Kidney epithelial cell (primary cell): ENCODE measurements at regions not wholly inside any gene's neighbourhood (a gene's known extent, or its start where the extent isn't known, plus 50 kb on each side); places are given as distances from the start of the nearest gene placed in this dataset.

ENCODE experiments used
- DNase-seq: peaks from one replicate; pipeline ENCODE4 v3.0.0-alpha.2; 2010; ENCODE audit warnings: low read depth
- H3K27me3 ChIP-seq: 2 replicates; pipeline ENCODE4 v1.6.0; 2011; ENCODE audit warnings: low read length; ENCODE audit not compliant: control insufficient read depth, insufficient read depth
- H3K36me3 ChIP-seq: 2 replicates; pipeline ENCODE4 v1.5.1; 2011; ENCODE audit warnings: low read length; ENCODE audit not compliant: control insufficient read depth, insufficient read depth
- H3K4me3 ChIP-seq: 2 replicates; pipeline ENCODE4 v1.5.1; 2011; ENCODE audit warnings: low read depth, mild to moderate bottlenecking, control low read depth, low read length
- TF ChIP-seq, protein P1 (sequence below): IDR thresholded peaks from 2 replicates; pipeline ENCODE4 v1.5.1; 2011; ENCODE audit warnings: mild to moderate bottlenecking, moderate library complexity, low read length, control low read depth, inconsistent platforms; ENCODE audit not compliant: insufficient read depth, poor library complexity, severe bottlenecking

DNA sequence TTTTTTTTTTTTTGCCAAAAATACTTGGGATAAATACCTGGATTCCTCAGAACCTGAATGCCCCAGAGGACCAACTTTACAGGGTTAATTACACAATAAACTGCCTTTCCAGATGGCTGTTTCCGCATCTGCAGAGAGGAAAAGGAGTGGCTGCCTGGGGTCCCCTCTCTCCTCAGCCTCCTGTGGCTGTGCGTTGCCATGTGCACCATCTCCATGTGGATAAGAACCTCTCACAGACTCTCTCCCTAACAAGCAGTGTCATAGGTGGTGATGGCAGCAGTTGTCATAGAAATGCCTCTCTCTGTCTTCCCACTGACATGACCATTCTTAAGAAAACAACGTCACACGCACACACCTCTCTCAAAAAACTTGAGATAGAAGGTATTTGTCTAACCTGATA lies 179.4 kb downstream of the RPLP1 start:
- H3K36me3 ChIP-seq = no peaks in the 10 kb centered on the region
- H3K27me3 ChIP-seq = peaks cover 17% of the 10 kb centered on the region
- no peak for DNase-seq
- TF ChIP-seq, protein P1, sequence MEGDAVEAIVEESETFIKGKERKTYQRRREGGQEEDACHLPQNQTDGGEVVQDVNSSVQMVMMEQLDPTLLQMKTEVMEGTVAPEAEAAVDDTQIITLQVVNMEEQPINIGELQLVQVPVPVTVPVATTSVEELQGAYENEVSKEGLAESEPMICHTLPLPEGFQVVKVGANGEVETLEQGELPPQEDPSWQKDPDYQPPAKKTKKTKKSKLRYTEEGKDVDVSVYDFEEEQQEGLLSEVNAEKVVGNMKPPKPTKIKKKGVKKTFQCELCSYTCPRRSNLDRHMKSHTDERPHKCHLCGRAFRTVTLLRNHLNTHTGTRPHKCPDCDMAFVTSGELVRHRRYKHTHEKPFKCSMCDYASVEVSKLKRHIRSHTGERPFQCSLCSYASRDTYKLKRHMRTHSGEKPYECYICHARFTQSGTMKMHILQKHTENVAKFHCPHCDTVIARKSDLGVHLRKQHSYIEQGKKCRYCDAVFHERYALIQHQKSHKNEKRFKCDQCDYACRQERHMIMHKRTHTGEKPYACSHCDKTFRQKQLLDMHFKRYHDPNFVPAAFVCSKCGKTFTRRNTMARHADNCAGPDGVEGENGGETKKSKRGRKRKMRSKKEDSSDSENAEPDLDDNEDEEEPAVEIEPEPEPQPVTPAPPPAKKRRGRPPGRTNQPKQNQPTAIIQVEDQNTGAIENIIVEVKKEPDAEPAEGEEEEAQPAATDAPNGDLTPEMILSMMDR = no peak
- no peak overlapping the region for H3K4me3 ChIP-seq

DNA sequence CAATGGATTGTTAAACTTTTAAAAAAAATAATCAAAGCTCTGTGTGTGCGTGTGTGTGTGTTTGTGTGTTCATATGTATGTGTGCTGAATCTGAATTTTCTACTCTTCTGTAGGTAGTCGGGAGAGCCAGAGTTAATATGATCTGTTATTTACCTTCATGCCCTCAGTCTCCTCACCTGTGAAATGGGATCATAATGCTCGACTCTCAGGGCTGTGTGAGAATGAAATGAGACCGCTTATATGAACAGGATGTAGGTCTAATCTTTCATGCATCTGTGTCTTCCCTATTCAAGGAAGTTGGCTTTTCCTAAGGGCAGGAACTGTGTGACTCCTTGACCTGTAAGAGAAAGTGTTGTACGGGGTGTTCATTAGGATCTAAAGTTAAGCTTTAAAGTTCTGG lies 182.2 kb downstream of the RPLP1 start:
- no peak for DNase-seq
- Histone ChIP-seq H3K27me3 (peaks cover 9% of the 10 kb centered on the region), H3K36me3 (no peaks in the 10 kb centered on the region), H3K4me3 (no peak overlapping the region)
- TF ChIP-seq, protein P1 = no peak

DNA sequence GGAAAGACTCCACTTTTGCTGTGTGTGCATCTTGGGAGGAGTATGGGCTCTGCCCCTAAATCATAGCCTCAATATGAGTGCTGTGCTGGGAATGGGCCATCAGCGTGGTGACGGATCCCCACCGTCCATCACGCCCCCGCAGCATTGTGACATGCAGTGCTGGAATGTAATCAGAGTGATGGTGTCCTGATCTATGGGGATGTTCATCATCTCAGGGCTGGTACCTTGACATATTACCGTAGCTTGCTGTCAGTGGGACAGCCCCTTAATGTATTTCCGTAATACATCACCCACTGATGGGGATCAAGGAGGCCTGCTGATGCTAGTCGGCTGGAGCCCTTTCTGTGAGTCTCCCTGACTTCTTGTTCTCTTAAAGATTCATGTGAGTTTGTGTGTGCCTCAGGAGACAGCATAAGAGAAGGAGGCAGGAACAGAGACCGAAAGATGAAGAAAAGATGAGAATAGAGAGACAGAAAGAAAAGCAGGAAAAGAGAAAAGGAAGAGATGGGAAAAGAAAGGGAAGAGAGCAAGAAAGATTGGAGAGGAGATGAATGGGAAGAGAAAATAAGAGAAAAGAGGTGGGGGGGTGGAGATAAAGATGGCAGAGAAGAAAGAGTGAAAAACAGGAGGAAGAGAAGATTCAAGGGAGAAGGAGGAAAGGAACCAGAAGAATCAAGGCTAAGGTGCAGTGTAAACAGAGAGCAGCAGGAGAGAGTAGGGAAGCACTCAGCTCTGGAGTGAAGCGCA lies 183.7 kb downstream of the RPLP1 start:
- Histone ChIP-seq H3K27me3 (peaks cover 6% of the 10 kb centered on the region), H3K36me3 (no peaks in the 10 kb centered on the region), H3K4me3 (no peak overlapping the region)
- TF ChIP-seq, protein P1 = no peak
- DNase-seq = no peak

DNA sequence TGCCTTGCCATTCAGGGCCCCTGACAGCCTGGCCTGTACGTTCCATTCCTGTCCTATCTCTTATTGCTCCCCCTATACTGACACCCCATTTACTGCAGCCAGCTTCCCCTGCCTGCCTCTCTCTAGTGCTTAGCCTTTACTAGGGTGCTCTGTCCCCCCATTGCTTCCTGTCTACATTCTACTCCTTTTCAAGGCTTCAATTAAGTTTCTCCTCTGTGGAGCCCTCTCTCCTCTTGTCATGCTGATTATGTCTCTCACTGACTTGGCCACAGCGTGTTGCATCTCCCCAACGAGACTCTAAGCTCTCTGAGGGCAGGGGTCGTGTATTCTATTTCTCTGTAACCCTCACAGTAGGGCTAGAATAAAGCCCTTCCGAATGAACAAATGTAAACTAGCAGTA lies 185.2 kb downstream of the RPLP1 start:
- no peak for DNase-seq
- Histone ChIP-seq H3K4me3 (no peak overlapping the region), H3K27me3 (peaks cover 3% of the 10 kb centered on the region), H3K36me3 (no peaks in the 10 kb centered on the region)
- TF ChIP-seq, protein P1 = no peak

DNA sequence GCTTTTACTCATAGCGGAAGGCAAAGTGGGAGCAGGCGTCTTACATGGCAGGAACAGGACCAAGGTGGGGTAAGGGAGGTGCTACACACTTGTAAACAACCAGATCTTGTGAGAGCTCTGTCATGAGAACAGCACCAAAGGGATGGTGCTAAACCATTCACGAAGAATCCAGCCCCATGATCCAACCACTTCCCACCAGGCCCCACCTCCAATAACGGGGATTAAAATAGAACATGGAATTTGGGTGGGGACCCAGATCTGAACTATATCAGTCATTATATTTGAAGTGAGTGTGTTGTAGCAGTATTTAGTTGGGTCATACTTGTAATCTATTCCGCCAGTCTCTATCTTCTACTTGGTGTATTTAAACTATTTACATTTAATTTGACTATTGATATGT lies 190.9 kb downstream of the RPLP1 start:
- no peaks in the 10 kb centered on the region for H3K36me3 ChIP-seq
- H3K4me3 ChIP-seq = no peak overlapping the region
- TF ChIP-seq, protein P1 = no peak
- no peak for DNase-seq
- H3K27me3 ChIP-seq = peaks cover 6% of the 10 kb centered on the region

DNA sequence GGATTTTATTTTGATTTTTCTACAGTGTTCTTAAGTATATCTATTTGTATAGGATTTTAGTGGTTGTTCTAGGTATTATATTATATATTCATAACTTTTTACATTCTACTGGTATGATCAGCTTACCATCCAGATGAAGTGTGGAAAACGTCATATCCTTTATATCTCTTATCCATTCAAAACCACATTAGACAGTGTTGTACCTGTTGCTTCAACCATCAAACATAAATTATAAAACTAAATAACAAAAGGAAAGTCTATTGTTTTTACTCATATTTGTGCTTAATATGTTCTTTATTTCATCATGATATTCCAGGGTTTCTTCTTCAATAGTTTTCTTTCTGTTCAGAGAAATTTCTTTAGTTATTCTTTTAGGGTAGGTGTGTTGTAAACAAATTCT lies 191.4 kb downstream of the RPLP1 start:
- no peak for DNase-seq
- peaks cover 7% of the 10 kb centered on the region for H3K27me3 ChIP-seq
- H3K36me3 ChIP-seq = no peaks in the 10 kb centered on the region
- TF ChIP-seq, protein P1 = no peak
- H3K4me3 ChIP-seq = no peak overlapping the region
